Activated T-helper 2 cell treated with anti-CD3 and anti-CD28 coated beads, Interferon-gamma antibody, Interleukin-2, Interleukin-4, amounts not matched to agents 10 μg/mL and 5 μg/mL and 100 μg/mL, durations not matched to agents 14 hours and 24 hours and 36 hours (primary cell): ENCODE measurements at regions not wholly inside any gene's neighbourhood (a gene's known extent, or its start where the extent isn't known, plus 50 kb on each side); places are given as distances from the start of the nearest gene placed in this dataset.

Experiments
- DNase-seq: peaks from one replicate; pipeline ENCODE4 v3.0.0; 2021; ENCODE audit warnings: low spot score
- H3K27ac Mint-ChIP-seq: one replicate; pipeline ENCODE4 v1.8.0; 2021; ENCODE audit warnings: mixed read lengths
- H3K27me3 Mint-ChIP-seq: one replicate; pipeline ENCODE4 v1.8.0; 2021; ENCODE audit warnings: low read depth, mixed read lengths
- H3K36me3 Mint-ChIP-seq: one replicate; pipeline ENCODE4 v1.8.0; 2021; ENCODE audit warnings: low read depth, mixed read lengths
- H3K4me1 Mint-ChIP-seq: one replicate; pipeline ENCODE4 v1.8.0; 2021; ENCODE audit warnings: low read depth, mixed read lengths
- H3K4me3 Mint-ChIP-seq: one replicate; pipeline ENCODE4 v1.8.0; 2021; ENCODE audit warnings: low read depth, mild to moderate bottlenecking, moderate library complexity, mixed read lengths
- H3K9me3 Mint-ChIP-seq: one replicate; pipeline ENCODE4 v1.8.0; 2021; ENCODE audit warnings: mixed read lengths
- intact Hi-C: fragments of 100-400 bp; cut with micrococcal nuclease; formaldehyde crosslinking; loops from one replicate; pipeline ENCODE4 v1.15.1; 2023

DNA sequence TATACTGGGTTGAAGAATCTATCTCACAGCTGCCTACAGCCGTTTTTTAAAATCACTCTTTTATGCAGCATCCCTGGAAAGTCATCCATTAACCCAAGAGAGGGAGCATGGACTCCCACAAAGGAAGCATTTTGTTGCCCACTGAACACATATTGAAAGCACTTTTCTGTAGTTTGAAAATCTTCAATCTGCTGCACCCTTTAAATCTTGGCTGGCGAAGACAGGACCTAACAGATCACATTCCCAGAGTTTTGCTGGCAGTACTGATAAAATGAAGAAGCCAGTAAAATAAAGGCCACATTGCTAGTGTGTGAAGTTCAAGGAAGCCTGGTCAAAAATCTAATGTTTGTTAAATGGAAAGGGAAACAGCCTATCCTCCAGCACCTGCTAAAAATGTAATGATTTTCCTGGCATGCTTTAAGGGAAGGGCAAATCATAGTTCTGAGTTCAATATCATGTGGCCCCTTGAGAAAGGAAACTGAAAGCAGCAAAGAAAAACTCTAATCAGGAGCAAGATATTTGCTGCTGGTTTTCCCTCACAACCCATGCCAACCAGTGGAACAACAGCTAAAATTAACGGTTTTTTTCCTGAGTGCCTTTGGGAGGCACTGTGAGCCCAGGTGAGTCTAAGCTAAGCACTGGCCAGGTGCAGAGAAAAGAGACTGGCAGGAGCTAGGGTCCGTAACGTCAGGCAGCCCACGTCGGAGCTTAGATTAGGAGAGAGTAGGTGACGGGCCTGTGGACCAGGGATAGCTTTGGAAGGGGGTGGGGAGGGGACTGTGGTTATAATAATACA, 97.9 kb upstream of the PALS2 start:
- no peaks in the 10 kb centered on the region for H3K36me3 Mint-ChIP-seq
- H3K4me1 Mint-ChIP-seq = no peaks in the 10 kb centered on the region
- H3K27me3 Mint-ChIP-seq = peaks cover 14% of the 10 kb centered on the region
- H3K27ac Mint-ChIP-seq = no peak overlapping the region
- intact Hi-C loops = no loop called here
- H3K4me3 Mint-ChIP-seq = no peak overlapping the region
- no peak for DNase-seq
- no peaks in the 10 kb centered on the region for H3K9me3 Mint-ChIP-seq

DNA sequence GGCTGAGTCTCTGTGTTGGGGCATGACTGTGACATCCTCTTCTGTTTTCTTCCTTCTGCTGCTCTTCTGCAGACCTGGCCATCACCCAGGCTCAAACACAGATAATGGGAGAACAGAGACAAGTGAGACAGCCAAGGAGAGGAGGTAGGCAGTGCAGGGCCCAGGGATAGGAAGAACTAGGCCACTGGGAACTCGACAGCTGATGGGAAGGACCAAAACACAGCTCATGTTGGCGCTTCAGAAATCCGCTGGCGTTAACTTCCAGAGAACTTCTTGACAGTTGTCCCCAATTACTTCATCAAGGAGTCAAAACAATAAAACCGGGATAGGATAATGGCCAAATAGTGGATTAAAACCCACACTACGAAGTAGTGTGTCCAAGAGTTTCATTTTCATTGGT, 97.0 kb upstream of the PALS2 start:
- H3K4me3 Mint-ChIP-seq = no peak overlapping the region
- no peaks in the 10 kb centered on the region for H3K36me3 Mint-ChIP-seq
- H3K4me1 Mint-ChIP-seq = no peaks in the 10 kb centered on the region
- H3K27me3 Mint-ChIP-seq = peaks cover 15% of the 10 kb centered on the region
- no peak for DNase-seq
- H3K9me3 Mint-ChIP-seq = no peaks in the 10 kb centered on the region
- H3K27ac Mint-ChIP-seq = no peak overlapping the region
- intact Hi-C loops = no loop called here

DNA sequence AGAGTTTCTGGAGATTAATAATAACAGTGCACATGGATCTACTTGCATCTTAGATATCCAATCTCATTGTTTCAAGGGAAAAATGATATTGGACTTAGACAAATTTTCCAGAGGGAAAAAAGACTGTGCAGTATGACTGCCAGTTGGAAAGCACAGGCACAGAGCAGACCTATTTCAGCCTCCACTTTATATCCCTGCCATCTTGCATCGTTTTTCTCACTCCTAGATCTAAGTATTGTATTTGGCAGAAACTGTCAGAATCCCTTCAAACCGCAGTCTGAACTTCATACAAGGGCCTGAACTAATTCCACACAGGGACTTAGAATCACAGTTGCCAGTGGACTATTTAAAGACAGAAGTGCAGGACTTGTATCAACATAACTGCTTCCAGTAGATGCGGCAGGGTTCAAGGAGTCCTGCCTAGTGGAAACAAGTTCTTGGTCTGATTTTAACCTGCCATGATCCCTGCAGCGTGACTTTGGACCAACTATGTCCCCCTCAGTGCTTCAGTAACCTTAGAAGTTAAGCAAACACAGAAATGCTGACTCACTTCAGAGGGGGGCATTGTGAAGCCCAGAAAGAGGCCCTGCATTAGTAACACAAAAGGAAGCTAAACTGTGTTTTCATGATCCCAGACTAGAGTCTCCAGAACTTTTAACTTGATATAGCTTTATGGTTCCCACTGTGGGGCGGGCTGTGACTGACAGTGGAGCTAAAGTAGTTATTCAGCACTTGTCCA, 95.7 kb upstream of the PALS2 start:
- Mint-ChIP-seq H3K4me1 (no peaks in the 10 kb centered on the region), H3K4me3 (no peak overlapping the region), H3K9me3 (no peaks in the 10 kb centered on the region), H3K36me3 (no peaks in the 10 kb centered on the region), H3K27ac (no peak overlapping the region), H3K27me3 (peaks cover 19% of the 10 kb centered on the region)
- DNase-seq = no peak
- intact Hi-C loops = no loop called here

DNA sequence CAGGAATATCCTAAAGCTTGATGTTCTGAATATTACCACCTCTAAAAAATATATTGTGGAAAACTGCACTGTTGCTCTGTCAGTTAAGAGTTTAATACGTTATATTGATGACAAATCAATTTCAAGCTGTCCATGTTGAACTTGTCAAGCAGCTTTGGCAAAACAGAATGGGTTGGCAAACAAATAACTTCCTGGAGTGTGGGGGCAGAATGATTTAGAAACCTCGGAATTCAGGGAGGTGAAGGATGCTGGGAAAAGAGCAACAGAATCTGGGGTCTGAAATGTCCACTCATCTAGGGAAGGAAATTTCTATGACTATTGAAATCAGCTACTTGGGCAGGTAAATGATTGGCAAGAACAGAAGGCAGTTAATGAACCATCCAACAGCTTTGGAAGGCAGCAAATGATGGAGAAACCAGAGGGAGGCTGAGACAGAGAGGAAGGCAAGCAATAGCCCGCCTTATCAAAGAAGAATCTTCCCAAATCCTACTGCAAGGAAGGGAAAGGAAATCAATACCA, 95.1 kb upstream of the PALS2 start:
- no peaks in the 10 kb centered on the region for H3K9me3 Mint-ChIP-seq
- H3K4me1 Mint-ChIP-seq = no peaks in the 10 kb centered on the region
- no peak for DNase-seq
- no peak overlapping the region for H3K4me3 Mint-ChIP-seq
- H3K27me3 Mint-ChIP-seq = peaks cover 23% of the 10 kb centered on the region
- intact Hi-C loops = no loop called here
- no peak overlapping the region for H3K27ac Mint-ChIP-seq
- H3K36me3 Mint-ChIP-seq = no peaks in the 10 kb centered on the region

DNA sequence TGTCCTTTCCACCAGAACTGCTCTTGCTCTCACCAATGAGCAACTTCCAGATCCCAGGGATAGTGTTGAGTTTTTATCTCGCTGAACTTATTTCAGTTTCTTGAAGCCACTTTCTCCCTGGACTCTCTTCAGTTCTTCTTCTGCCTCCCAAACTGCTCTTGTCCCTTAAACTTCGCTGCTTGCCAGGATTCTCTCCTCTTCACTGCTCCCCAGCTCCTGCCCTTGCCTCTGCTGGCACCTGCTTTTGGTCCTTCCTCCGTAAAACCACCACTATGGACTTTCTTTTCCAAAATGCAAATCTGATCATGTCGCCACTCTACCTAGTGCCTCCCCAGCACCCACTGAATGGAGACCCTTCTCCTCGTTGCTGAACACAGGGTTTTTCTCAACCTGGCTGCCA, 92.8 kb upstream of the PALS2 start:
- Mint-ChIP-seq H3K27ac (no peak overlapping the region), H3K9me3 (no peaks in the 10 kb centered on the region), H3K36me3 (no peaks in the 10 kb centered on the region), H3K4me3 (no peak overlapping the region), H3K27me3 (peaks cover 32% of the 10 kb centered on the region), H3K4me1 (no peaks in the 10 kb centered on the region)
- intact Hi-C loops = no loop called here
- no peak for DNase-seq

DNA sequence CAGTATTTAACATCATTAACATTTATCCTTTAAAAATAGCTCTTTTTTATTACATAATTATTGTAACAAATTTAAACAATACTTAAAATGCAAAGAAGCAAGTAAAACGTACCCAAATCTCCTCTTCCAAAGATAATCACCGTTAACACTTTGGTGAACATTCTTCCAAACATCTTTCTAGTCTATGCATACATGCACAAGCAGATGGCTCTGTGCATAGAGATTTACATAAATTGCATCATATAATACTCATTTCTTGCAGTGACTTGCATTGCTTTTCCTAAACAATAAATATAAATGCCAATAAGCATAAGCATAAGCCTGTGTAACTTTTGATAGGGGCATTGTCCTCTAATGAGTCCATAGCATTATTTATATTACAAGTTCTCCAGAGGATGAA, 89.4 kb upstream of the PALS2 start:
- no peaks in the 10 kb centered on the region for H3K9me3 Mint-ChIP-seq
- peaks cover 42% of the 10 kb centered on the region for H3K27me3 Mint-ChIP-seq
- H3K27ac Mint-ChIP-seq = no peak overlapping the region
- no peaks in the 10 kb centered on the region for H3K36me3 Mint-ChIP-seq
- intact Hi-C loops = no loop called here
- DNase-seq = no peak
- no peak overlapping the region for H3K4me3 Mint-ChIP-seq
- H3K4me1 Mint-ChIP-seq = no peaks in the 10 kb centered on the region

DNA sequence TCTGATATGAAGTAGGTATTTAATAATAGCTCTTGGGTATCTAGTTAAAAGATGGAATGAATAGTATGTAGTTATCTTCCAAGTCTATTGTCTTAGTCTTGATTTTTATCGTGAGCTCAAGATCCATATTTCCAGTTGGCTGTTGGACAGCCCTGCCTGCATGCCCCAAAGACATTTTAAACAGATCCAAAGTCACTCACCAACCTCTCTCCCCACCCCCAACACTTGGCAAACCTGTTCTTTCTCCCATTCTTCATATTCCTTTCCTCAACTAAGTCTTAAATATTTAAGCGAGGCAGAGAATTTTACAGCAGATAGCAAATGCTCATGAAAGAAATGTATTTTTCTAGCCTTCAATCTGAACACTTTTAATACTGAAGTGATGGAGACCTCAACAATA, 80.7 kb upstream of the PALS2 start:
- Mint-ChIP-seq H3K4me3 (no peak overlapping the region), H3K4me1 (no peaks in the 10 kb centered on the region), H3K27ac (no peak overlapping the region), H3K9me3 (no peaks in the 10 kb centered on the region), H3K36me3 (no peaks in the 10 kb centered on the region), H3K27me3 (peaks cover 28% of the 10 kb centered on the region)
- intact Hi-C loops = no loop called here
- no peak for DNase-seq

DNA sequence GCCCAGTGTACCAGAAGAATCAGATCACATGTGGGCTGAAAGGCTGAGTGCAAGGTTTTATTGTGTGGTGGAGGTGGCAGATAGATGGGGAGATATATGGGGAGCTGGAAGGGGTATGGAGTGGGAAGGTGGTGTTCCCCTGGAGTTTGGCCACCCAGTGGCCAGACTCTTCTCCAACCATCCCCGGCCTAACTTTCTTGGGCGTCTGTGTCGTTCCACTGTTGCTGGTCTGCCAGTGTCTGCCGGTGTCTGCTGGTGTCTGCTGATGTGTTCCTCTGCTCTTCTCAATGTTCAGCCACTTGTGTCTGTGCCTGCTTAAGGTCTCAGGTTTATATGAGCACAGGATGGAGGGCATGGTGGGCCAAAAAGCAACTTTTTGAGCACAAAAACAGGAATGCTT, 78.4 kb upstream of the PALS2 start:
- Mint-ChIP-seq H3K36me3 (no peaks in the 10 kb centered on the region), H3K9me3 (no peaks in the 10 kb centered on the region), H3K4me1 (no peaks in the 10 kb centered on the region), H3K4me3 (no peak overlapping the region), H3K27ac (no peak overlapping the region), H3K27me3 (peaks cover 36% of the 10 kb centered on the region)
- intact Hi-C loops = no loop called here
- no peak for DNase-seq

DNA sequence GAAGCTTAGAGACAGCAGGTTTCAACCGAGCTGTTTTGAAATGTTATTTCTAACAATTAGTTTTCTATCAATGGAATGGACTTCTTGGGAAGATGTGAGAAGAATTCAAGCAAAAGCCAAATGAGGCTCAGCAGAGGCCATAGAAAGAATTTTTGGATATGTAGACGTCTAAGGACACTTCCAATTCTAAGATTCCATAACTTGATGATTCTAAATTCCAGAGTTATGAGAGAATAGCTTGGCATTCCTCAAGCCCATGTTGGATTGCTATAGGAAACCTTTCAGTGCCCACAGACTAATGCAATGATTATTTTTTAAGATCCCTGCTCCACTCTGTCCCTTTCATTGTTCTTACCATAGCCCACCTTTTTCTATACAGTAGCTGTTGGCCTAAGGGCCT, 77.2 kb upstream of the PALS2 start:
- no peaks in the 10 kb centered on the region for H3K9me3 Mint-ChIP-seq
- peaks cover 30% of the 10 kb centered on the region for H3K27me3 Mint-ChIP-seq
- no peak overlapping the region for H3K4me3 Mint-ChIP-seq
- DNase-seq = no peak
- no peaks in the 10 kb centered on the region for H3K36me3 Mint-ChIP-seq
- H3K27ac Mint-ChIP-seq = no peak overlapping the region
- H3K4me1 Mint-ChIP-seq = no peaks in the 10 kb centered on the region
- intact Hi-C loops = no loop called here

DNA sequence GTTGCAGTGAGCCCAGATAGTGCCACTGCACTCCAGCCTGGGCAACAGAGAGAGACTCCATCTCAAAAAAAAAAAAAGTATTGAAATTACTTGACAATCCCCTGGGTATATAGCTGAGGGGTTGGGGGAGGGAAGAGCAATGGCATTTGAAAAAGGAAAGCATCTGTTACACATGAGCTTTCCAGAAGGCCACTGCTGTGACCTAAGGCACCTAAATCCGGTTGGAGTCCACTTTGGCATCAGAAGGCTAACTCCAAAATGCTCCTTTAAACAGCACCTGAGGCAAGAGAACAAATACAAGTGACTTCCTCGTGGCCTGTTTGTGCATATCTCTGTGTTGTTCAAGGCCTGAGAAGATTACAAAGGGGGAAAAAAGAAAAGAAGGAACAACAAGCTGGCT, 74.8 kb upstream of the PALS2 start:
- Mint-ChIP-seq H3K4me1 (no peaks in the 10 kb centered on the region), H3K27ac (no peak overlapping the region), H3K4me3 (no peak overlapping the region), H3K36me3 (no peaks in the 10 kb centered on the region), H3K9me3 (no peaks in the 10 kb centered on the region), H3K27me3 (peaks cover 26% of the 10 kb centered on the region)
- DNase-seq = no peak
- intact Hi-C loops = no loop called here

DNA sequence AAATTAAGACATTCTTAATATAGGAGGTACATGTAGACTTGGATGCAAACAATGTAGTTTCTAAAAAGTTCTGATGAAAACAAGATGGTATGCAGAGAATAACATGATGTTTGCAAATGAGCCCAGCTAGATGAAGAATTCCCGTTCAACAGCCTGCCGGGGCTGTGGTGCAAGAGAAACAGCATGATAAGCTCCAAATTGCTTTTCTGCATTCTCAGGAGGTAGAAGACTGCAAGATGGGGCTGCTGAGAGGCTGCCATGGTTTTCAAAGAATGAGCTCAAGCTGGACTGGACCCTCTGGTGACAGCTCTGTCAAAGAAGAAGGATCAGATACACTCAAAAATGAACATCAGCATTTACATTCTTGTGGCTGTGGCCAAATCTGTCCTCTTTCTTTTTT, 73.4 kb upstream of the PALS2 start:
- Mint-ChIP-seq H3K27me3 (peaks cover 24% of the 10 kb centered on the region), H3K27ac (no peak overlapping the region), H3K4me1 (no peaks in the 10 kb centered on the region), H3K9me3 (no peaks in the 10 kb centered on the region), H3K4me3 (no peak overlapping the region), H3K36me3 (no peaks in the 10 kb centered on the region)
- no peak for DNase-seq
- intact Hi-C loops = no loop called here

DNA sequence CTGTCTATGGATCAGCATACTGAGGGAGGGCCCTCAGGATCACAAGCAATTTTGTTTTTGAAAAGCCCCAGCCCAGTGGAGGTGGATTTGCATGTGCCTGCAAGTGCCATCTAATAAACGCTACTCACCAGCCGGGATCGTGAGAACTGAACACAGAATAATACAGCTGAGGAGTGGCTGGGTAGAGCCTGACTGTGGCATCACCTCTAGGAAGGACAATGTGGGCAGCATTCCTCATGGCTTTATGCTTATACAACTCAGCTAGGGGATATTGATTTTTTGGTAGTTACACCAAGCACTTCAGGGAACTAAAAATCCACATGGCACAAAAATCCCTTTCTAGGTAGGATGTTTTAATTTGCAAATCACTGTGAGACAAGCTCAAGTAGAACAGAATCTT, 72.7 kb upstream of the PALS2 start:
- no peaks in the 10 kb centered on the region for H3K4me1 Mint-ChIP-seq
- H3K27me3 Mint-ChIP-seq = peaks cover 24% of the 10 kb centered on the region
- no peak for DNase-seq
- H3K27ac Mint-ChIP-seq = no peak overlapping the region
- H3K9me3 Mint-ChIP-seq = no peaks in the 10 kb centered on the region
- H3K36me3 Mint-ChIP-seq = no peaks in the 10 kb centered on the region
- H3K4me3 Mint-ChIP-seq = no peak overlapping the region
- intact Hi-C loops = no loop called here

DNA sequence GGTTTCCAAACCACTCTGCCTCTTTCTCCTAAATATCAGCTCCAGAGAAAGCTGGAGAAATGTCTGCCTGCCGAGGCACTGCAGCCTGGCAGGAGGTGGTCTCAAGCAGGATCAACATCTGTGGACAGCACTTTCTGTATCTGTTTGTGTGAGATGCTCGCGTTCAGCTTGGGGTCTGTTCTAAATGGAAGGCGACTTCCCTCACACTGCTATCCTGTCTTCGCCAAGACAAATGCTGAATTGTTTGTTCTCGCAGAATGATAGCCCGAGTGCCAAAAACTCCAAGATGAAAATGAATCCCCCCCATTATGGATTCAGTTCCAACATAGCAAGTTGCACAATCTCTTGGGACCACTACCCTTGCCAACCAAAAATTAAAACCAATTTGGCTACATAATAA, 72.2 kb upstream of the PALS2 start:
- intact Hi-C loops = no loop called here
- H3K27ac Mint-ChIP-seq = no peak overlapping the region
- no peak for DNase-seq
- H3K4me3 Mint-ChIP-seq = no peak overlapping the region
- no peaks in the 10 kb centered on the region for H3K4me1 Mint-ChIP-seq
- H3K27me3 Mint-ChIP-seq = peaks cover 24% of the 10 kb centered on the region
- H3K36me3 Mint-ChIP-seq = no peaks in the 10 kb centered on the region
- no peaks in the 10 kb centered on the region for H3K9me3 Mint-ChIP-seq
